BE2C (cell line): ENCODE measurements at regions not wholly inside any gene's neighbourhood (a gene's known extent, or its start where the extent isn't known, plus 50 kb on each side); places are given as distances from the start of the nearest gene placed in this dataset.

Source experiments
- DNase-seq: peaks from one replicate; pipeline ENCODE4 v3.0.0-alpha.2; 2020
- H3K27me3 ChIP-seq: fragments of 250-450 bp; sonication (Bioruptor Pico); 2 replicates; pipeline ENCODE4 v1.5.1; 2020; ENCODE audit warnings: mild to moderate bottlenecking
- H3K36me3 ChIP-seq: fragments of 250-450 bp; sonication (Bioruptor Pico); 2 replicates; pipeline ENCODE4 v1.5.1; 2020; ENCODE audit warnings: mild to moderate bottlenecking
- H3K4me1 ChIP-seq: fragments of 250-450 bp; sonication (Bioruptor Pico); 2 replicates; pipeline ENCODE4 v1.5.1; 2020
- H3K4me3 ChIP-seq: 2 replicates; pipeline ENCODE4 v1.5.1; 2011; ENCODE audit warnings: low read depth, low read length
- H3K9me3 ChIP-seq: fragments of 250-450 bp; sonication (Bioruptor Pico); 2 replicates; pipeline ENCODE4 v1.5.1; 2020
- CTCF ChIP-seq: IDR thresholded peaks from 2 replicates; pipeline ENCODE4 v1.5.1; 2012; ENCODE audit warnings: mild to moderate bottlenecking, low read depth, low read length

GRCh38 chr1:243950166-243950565, 100.1 kb upstream of the AKT3 start:
- H3K36me3 ChIP-seq = no peaks in the 10 kb centered on the region
- no peak overlapping the region for H3K4me3 ChIP-seq
- no peak for DNase-seq
- H3K4me1 ChIP-seq = peaks cover 5% of the 10 kb centered on the region
- no peaks in the 10 kb centered on the region for H3K9me3 ChIP-seq
- no peaks in the 10 kb centered on the region for H3K27me3 ChIP-seq
- TF ChIP-seq CTCF = no peak

- H3K9me3 ChIP-seq = no peaks in the 10 kb centered on the region
- peak; percentile 28 for DNase-seq
- TF ChIP-seq CTCF = peak; percentile 62
- H3K4me3 ChIP-seq = no peak overlapping the region
- H3K4me1 ChIP-seq = peaks cover 5% of the 10 kb centered on the region
- no peaks in the 10 kb centered on the region for H3K36me3 ChIP-seq
- H3K27me3 ChIP-seq = no peaks in the 10 kb centered on the region
Measured at GRCh38 chr1:243946946-243947345, 96.9 kb upstream of the AKT3 start.

- Histone ChIP-seq H3K4me3 (no peak overlapping the region), H3K27me3 (no peaks in the 10 kb centered on the region), H3K4me1 (peaks cover 5% of the 10 kb centered on the region), H3K9me3 (no peaks in the 10 kb centered on the region), H3K36me3 (no peaks in the 10 kb centered on the region)
- DNase-seq = no peak
- TF ChIP-seq CTCF = no peak
Measured at GRCh38 chr1:243946253-243946652, 96.2 kb upstream of the AKT3 start.

GRCh38 chr1:243945727-243946126, 95.7 kb upstream of the AKT3 start:
- Histone ChIP-seq H3K36me3 (no peaks in the 10 kb centered on the region), H3K9me3 (no peaks in the 10 kb centered on the region), H3K4me3 (no peak overlapping the region), H3K27me3 (no peaks in the 10 kb centered on the region), H3K4me1 (peaks cover 5% of the 10 kb centered on the region)
- no peak for DNase-seq
- TF ChIP-seq CTCF = no peak

- Histone ChIP-seq H3K27me3 (no peaks in the 10 kb centered on the region), H3K4me3 (no peak overlapping the region), H3K4me1 (no peaks in the 10 kb centered on the region; the same call in 1 of the 2 replicates), H3K9me3 (peaks cover 3% of the 10 kb centered on the region; the same call in 1 of the 2 replicates), H3K36me3 (no peaks in the 10 kb centered on the region)
- no peak for DNase-seq
- TF ChIP-seq CTCF = no peak
Measured at GRCh38 chr1:243944429-243945160, 94.6 kb upstream of the AKT3 start.

GRCh38 chr1:243943671-243944428, 93.8 kb upstream of the AKT3 start:
- no peak for TF ChIP-seq CTCF
- no peak for DNase-seq
- Histone ChIP-seq H3K9me3 (peaks cover 3% of the 10 kb centered on the region; the same call in 1 of the 2 replicates), H3K36me3 (no peaks in the 10 kb centered on the region), H3K4me3 (no peak overlapping the region), H3K27me3 (no peaks in the 10 kb centered on the region), H3K4me1 (no peaks in the 10 kb centered on the region; the same call in 1 of the 2 replicates)
